OCI-LY7 (cell line): ENCODE measurements at regions not wholly inside any gene's neighbourhood (a gene's known extent, or its start where the extent isn't known, plus 50 kb on each side); places are given as distances from the start of the nearest gene placed in this dataset.

ENCODE experiments used
- BruUV-seq: library from RNA; stranded (reverse); fragments of 400-500 nt; replicated peaks from 2 replicates; lab custom pipeline; 2021; lab: Mats Ljungman, UMichigan
- CTCF ChIA-PET: fragments of 300-600 bp; sonication (Branson Sonifier 250); formaldehyde crosslinking; loops from one replicate; lab custom pipeline; 2022; ENCODE audit warnings: antibody characterized with exemption; ENCODE audit not compliant: unreplicated experiment; lab: Charles Lee
- POLR2A ChIA-PET: fragments of 300-600 bp; sonication (Branson Sonifier 250); formaldehyde crosslinking; loops from one replicate; lab custom pipeline; 2022; ENCODE audit warnings: antibody characterized with exemption; lab: Charles Lee
- DNase-seq: peaks from one replicate; pipeline ENCODE4 v3.0.0-alpha.2; 2015; ENCODE audit warnings: low spot score
- H2AFZ ChIP-seq: fragments of 200-600 bp; sonication (generic), shearing (Covaris generic); 2 replicates; pipeline ENCODE4 v1.6.1; 2014; ENCODE audit warnings: mild to moderate bottlenecking, antibody characterized with exemption, low read length, moderate library complexity
- H3K27ac ChIP-seq: fragments of 200-600 bp; sonication (generic); 2 replicates; pipeline ENCODE4 v1.5.1; 2014; ENCODE audit warnings: mixed run types, low read depth, mild to moderate bottlenecking, moderate library complexity, low read length, inconsistent platforms; ENCODE audit not compliant: poor library complexity, severe bottlenecking
- H3K36me3 ChIP-seq: fragments of 200-600 bp; sonication (generic); 2 replicates; pipeline ENCODE4 v1.6.1; 2014; ENCODE audit warnings: mild to moderate bottlenecking, antibody characterized with exemption, low read length, moderate library complexity, mixed read lengths; ENCODE audit not compliant: insufficient read depth
- H3K4me1 ChIP-seq: fragments of 200-600 bp; sonication (generic); 2 replicates; pipeline ENCODE4 v1.5.1; 2014; ENCODE audit warnings: mild to moderate bottlenecking, low read length; ENCODE audit not compliant: insufficient read depth, poor library complexity, severe bottlenecking
- H3K4me2 ChIP-seq: fragments of 200-600 bp; sonication (generic); 2 replicates; pipeline ENCODE4 v1.6.1; 2014; ENCODE audit warnings: mild to moderate bottlenecking, low read length
- H3K4me3 ChIP-seq: fragments of 200-600 bp; sonication (generic); 2 replicates; pipeline ENCODE4 v1.5.1; 2014; ENCODE audit warnings: mild to moderate bottlenecking, low read depth, low read length; ENCODE audit not compliant: poor library complexity, severe bottlenecking
- H3K79me2 ChIP-seq: fragments of 200-600 bp; sonication (generic); 2 replicates; pipeline ENCODE4 v1.6.1; 2016; ENCODE audit warnings: low read depth, mild to moderate bottlenecking, low read length, moderate library complexity, mixed read lengths; ENCODE audit not compliant: insufficient read depth
- H3K9me2 ChIP-seq: fragments of 200-600 bp; sonication (generic); 2 replicates; pipeline ENCODE4 v1.6.1; 2016; ENCODE audit warnings: mild to moderate bottlenecking, low read length, mixed read lengths; ENCODE audit not compliant: insufficient read depth
- H3K9me3 ChIP-seq: fragments of 200-600 bp; sonication (generic); 2 replicates; pipeline ENCODE4 v1.6.1; 2014; ENCODE audit warnings: mild to moderate bottlenecking, mixed run types, low read length, mixed read lengths
- H4K20me1 ChIP-seq: fragments of 200-600 bp; sonication (generic); 2 replicates; pipeline ENCODE4 v1.6.1; 2014; ENCODE audit warnings: mild to moderate bottlenecking, antibody characterized with exemption, low read length, moderate library complexity, mixed read lengths; ENCODE audit not compliant: insufficient read depth
- EZH2phosphoT487 ChIP-seq: fragments of 200-600 bp; sonication (generic); IDR thresholded peaks from 2 replicates; pipeline ENCODE4 v1.6.1; 2018; ENCODE audit warnings: low read depth, borderline replicate concordance, mild to moderate bottlenecking, mixed run types, antibody characterized with exemption, low read length, moderate library complexity, mixed read lengths
- intact Hi-C: fragments of 100-400 bp; cut with micrococcal nuclease; formaldehyde crosslinking; loops from one replicate; pipeline ENCODE4 v1.10.0; 2022; ENCODE audit not compliant: unreplicated experiment
- TF ChIP-seq, protein P1 (sequence below): fragments of 200-600 bp; sonication (generic); conservative IDR thresholded peaks from 2 replicates; pipeline ENCODE4 v1.5.1; 2014; ENCODE audit warnings: mild to moderate bottlenecking, antibody characterized with exemption, low read length, moderate library complexity, mixed read lengths

DNA sequence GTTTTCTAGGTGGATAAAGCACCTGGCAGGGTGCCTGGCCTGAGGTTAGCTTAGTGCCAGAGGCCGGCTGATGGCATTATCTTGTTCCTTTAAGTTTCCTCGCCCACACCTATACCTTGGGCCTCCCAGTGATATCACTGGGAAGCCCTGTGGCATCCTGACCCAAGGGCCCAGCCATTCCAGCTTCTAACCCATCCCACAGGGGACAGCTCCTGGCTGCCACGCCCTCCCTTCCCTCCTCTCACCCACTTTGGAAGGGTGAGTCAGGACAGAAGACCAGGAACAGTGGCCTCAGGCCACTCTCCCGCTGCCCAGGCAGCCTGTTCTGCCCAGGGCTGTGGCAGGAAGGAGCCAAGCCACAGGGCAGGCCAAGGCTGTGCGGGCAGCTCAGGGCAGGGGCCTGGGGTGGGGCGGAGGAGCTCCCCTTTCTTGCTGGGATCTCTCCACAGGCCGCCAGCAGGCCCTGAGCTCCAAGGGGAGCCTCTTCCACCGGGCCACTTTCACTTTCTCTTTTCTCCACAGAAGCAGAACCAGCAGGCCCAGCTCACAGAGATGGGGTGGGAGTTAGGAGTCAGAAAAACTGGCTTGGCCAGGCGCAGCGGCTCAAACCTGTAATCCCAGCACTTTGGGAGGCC lies 75.1 kb downstream of the IRF2BPL start:
- no peak for TF ChIP-seq EZH2phosphoT487
- TF ChIP-seq, protein P1, sequence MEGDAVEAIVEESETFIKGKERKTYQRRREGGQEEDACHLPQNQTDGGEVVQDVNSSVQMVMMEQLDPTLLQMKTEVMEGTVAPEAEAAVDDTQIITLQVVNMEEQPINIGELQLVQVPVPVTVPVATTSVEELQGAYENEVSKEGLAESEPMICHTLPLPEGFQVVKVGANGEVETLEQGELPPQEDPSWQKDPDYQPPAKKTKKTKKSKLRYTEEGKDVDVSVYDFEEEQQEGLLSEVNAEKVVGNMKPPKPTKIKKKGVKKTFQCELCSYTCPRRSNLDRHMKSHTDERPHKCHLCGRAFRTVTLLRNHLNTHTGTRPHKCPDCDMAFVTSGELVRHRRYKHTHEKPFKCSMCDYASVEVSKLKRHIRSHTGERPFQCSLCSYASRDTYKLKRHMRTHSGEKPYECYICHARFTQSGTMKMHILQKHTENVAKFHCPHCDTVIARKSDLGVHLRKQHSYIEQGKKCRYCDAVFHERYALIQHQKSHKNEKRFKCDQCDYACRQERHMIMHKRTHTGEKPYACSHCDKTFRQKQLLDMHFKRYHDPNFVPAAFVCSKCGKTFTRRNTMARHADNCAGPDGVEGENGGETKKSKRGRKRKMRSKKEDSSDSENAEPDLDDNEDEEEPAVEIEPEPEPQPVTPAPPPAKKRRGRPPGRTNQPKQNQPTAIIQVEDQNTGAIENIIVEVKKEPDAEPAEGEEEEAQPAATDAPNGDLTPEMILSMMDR: no peak
- Histone ChIP-seq H3K36me3 (no peaks in the 10 kb centered on the region), H3K79me2 (no peaks in the 10 kb centered on the region), H3K27ac (no peak overlapping the region), H3K4me1 (peaks cover 34% of the 10 kb centered on the region), H3K4me2 (no peak overlapping the region), H4K20me1 (no peaks in the 10 kb centered on the region), H2AFZ (no peak overlapping the region), H3K4me3 (no peak overlapping the region), H3K9me3 (no peaks in the 10 kb centered on the region), H3K9me2 (no peaks in the 10 kb centered on the region)
- ChIA-PET CTCF (interaction anchor here (0.6 to 0.8 kb wide), 3 partner anchors 11 to 75 kb away, joined by 3 to 5 read pairs (median 3); no protein-coding TSS in a partner anchor), POLR2A (interaction anchor here (0.7 to 2.6 kb wide), 4 partner anchors 8 to 89 kb away, joined by 3 to 10 read pairs (median 3); no protein-coding TSS in a partner anchor)
- intact Hi-C loops: no loop called here
- no TSS peak for BruUV-seq
- no peak for DNase-seq

DNA sequence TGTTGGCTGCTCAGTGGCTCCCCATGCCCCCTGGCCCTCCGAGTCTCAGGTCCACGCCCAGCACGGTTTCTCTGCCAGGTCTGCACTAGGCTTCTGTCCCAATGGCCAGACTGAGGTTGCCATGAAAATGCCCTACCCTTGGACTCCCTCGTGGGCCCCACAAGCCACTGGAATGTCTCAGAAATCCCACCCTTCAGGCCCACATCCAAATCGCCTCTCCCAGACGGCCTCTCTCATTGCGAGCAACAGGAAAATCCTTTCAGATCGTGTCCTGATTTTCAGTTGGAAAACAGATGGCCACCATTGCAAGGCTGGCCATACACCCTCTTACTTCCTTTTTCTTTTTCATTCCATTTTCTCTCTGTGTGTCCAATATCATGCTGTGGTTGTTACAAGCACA lies 77.3 kb downstream of the IRF2BPL start:
- Histone ChIP-seq H3K4me2 (no peak overlapping the region), H3K4me1 (peaks cover 32% of the 10 kb centered on the region), H3K36me3 (no peaks in the 10 kb centered on the region), H3K9me2 (no peaks in the 10 kb centered on the region), H3K4me3 (no peak overlapping the region), H3K27ac (no peak overlapping the region), H4K20me1 (no peaks in the 10 kb centered on the region), H2AFZ (no peak overlapping the region), H3K9me3 (no peaks in the 10 kb centered on the region), H3K79me2 (no peaks in the 10 kb centered on the region)
- intact Hi-C loops: no loop called here
- no peak for DNase-seq
- no TSS peak for BruUV-seq
- TF ChIP-seq, protein P1: no peak
- TF ChIP-seq EZH2phosphoT487: no peak
- ChIA-PET POLR2A (no interaction called here), CTCF (no interaction called here)
